NB4 (cell line): ENCODE measurements at regions not wholly inside any gene's neighbourhood (a gene's known extent, or its start where the extent isn't known, plus 50 kb on each side); places are given as distances from the start of the nearest gene placed in this dataset.

Source experiments
- DNase-seq: peaks from one replicate; pipeline ENCODE4 v3.0.0; 2010; ENCODE audit warnings: low read depth
- H3K4me3 ChIP-seq: one replicate; pipeline ENCODE4 v1.5.1; 2011; ENCODE audit warnings: mild to moderate bottlenecking, low read depth, low read length, moderate library complexity
- CTCF ChIP-seq: IDR thresholded peaks from one replicate; pipeline ENCODE4 v1.5.1; 2012; ENCODE audit warnings: low read depth, low read length
- MAX ChIP-seq: IDR thresholded peaks from 2 replicates; pipeline ENCODE4 v1.6.1; 2011; ENCODE audit warnings: low read depth, low read length
- MYC ChIP-seq: IDR thresholded peaks from 2 replicates; pipeline ENCODE4 v1.6.1; 2011; ENCODE audit warnings: low read depth, low read length
- POLR2A ChIP-seq: IDR thresholded peaks from 2 replicates; pipeline ENCODE4 v1.6.1; 2011; ENCODE audit warnings: mild to moderate bottlenecking; ENCODE audit not compliant: insufficient read length; ENCODE audit errors: extremely low read depth

GRCh38 chr2:60071490-60071831 is 482.0 kb downstream of the BCL11A start:
- TF ChIP-seq CTCF, result no peak
- TF ChIP-seq MAX, result no peak
- no peak for TF ChIP-seq MYC
- TF ChIP-seq POLR2A, result no peak
- no peak for DNase-seq
- no peak overlapping the region for H3K4me3 ChIP-seq

GRCh38 chr2:60070736-60071489 is 482.5 kb downstream of the BCL11A start:
- DNase-seq, result no peak
- TF ChIP-seq POLR2A (no peak), CTCF (no peak), MAX (no peak)
- H3K4me3 ChIP-seq, result no peak overlapping the region

DNA sequence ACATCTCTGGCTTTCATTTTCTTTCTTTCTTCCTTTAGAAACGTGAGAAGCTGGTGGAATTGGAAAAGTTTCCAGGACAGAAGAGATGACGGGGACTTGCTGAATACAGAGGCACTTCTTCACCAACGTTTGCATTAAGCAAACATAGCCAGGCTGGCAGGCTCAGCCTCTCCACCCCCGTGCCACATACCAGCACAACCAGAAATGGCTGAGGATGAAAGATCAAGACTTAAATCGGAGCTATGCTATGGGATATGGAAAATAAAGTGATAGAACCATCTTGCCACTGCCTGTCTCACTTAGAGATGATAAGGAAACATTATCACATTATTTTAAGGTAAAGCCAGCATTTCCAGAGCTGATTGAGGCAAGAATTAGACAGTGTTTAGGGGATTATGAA is 483.3 kb downstream of the BCL11A start:
- no peak overlapping the region for H3K4me3 ChIP-seq
- TF ChIP-seq CTCF, result no peak
- no peak for TF ChIP-seq POLR2A
- no peak for TF ChIP-seq MYC
- TF ChIP-seq MAX, result no peak
- DNase-seq, result no peak

- no peak overlapping the region for H3K4me3 ChIP-seq
- DNase-seq, result peak; percentile 28
- TF ChIP-seq POLR2A (no peak), MYC (no peak), MAX (no peak), CTCF (no peak)
These were observed 484.7 kb downstream of the BCL11A start for GRCh38 chr2:60068755-60069154.

DNA sequence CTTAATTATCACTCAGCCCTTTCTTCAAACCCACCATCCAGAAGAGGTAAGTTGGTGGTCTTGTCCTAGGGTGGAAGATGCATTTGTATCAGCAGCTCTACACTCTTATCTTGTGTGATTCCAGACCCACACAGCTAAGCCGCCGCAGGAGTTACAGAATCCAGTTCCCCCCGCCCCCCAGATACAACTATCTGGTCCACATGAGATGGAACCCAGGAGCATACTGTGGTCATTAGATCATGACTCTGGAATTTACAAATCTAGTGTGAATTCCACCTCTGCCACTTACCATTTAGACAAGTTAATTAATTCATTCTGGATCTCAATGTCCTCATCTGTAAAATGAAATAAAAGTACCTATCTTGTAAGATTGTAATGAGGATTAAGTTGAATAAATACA is 486.4 kb downstream of the BCL11A start:
- TF ChIP-seq POLR2A (no peak), MYC (no peak), MAX (no peak), CTCF (no peak)
- DNase-seq, result no peak

More for the DNA sequence above, 486.4 kb downstream of the BCL11A start:
- H3K4me3 ChIP-seq, result no peak overlapping the region
